GF-D8 (cell line): ENCODE measurements at regions not wholly inside any gene's neighbourhood (a gene's known extent, or its start where the extent isn't known, plus 50 kb on each side); places are given as distances from the start of the nearest gene placed in this dataset.
A peak's percentile ranks its signal among the peaks of the same experiment; 100 is the strongest.
"Not testable (repeated sequence)": the region's sequence is repeated elsewhere in the genome, so short reads cannot be mapped to it uniquely, and the experiment has no call there.

Experiments
- DNase-seq: peaks from one replicate; lab custom pipeline; 2025; lab: John Stamatoyannopoulos, UW

GRCh38 chr22:48635816-48636215 is 1191.9 kb downstream of the BRD1 start:
- DNase-seq = peak; percentile 2

- DNase-seq = no peak
These were observed 1192.6 kb downstream of the BRD1 start for GRCh38 chr22:48635031-48635430.

DNA sequence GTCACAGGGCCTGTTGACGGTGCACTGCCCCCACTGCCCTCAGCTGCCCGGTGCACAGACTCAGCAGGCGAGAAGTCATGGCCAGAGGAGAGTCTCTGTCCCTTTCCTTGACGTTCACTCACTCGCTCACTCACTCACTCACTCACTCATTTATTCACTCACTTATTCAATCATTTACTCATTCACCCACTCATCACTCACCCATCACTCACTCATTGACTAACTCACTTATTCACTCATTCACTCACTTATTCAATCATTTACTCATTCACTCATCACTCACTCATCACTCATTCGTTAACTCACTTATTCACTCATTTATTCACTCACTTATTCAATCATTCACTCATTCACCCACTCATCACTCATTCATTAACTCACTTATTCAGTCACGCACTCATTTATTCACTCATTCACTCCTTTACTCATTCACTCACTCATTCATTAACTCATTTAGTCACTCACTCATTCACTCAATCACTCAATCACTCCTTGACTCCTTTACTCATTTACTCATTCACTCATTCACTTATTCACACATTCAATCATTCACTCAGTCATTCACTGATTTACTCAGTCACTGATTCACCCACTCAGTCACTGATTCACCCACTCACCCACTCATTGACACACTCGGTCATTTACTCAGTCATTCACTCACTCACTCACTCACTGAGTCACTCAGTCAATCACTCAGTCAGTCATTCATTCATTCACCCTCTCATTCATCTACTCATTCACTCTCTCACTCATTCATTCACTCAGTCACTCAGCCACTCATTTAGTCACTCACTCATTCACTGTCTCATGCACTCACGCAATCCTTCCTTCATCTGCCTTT is 1193.5 kb downstream of the BRD1 start:
- DNase-seq = no peak

DNA sequence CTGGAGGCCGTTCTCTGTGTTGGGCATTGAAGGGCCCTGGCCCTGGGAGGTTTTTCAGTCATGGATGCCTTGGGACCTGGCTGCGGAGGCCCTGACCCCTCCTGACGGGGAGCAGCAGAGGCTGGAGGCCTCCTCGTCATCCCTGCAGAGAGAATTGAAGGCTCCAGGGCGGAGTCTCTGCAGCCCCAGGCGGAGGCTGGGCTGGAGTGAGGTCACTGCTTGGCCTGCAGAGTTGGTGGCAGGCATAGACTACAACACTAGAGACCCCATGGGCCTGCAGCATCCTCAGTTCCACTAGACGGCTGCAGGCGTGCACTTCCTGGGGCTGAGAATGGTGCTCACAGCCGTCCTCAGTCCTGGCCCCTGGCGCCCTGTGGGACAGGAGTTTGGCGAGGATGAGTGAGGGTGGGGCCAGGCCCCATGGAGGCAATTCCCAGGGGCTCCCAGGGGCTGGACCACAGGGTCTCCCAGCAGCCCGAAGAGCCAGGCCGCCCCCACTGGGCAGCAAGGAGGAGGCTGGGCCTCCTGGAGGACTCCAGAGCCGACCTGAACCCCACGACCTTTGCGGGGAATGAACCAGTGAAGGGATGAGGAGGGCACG is 1194.9 kb downstream of the BRD1 start:
- DNase-seq = no peak

- DNase-seq = no peak
These were observed 1196.3 kb downstream of the BRD1 start for GRCh38 chr22:48631288-48631863.

GRCh38 chr22:48630848-48631247 is 1196.8 kb downstream of the BRD1 start:
- no peak for DNase-seq

DNA sequence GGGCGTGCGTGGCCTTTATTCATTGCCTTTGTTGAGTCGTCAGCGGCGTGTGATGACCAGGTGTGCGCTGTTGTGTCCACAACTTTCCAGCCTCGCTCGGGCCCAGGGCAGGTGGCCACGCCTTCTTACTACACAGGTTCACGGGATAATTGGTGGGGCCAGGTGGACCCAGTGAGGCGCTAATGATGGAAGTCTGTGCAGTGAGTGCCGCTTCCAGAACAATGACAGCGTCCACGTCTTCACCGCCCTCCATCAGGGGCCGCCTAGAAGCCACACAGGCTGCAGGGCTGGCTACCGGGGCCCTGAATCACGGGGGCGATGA is 1197.3 kb downstream of the BRD1 start:
- DNase-seq = no peak

- no peak for DNase-seq
These were observed 1197.8 kb downstream of the BRD1 start for GRCh38 chr22:48629631-48630432.

GRCh38 chr22:48628891-48629543 is 1198.7 kb downstream of the BRD1 start:
- no peak for DNase-seq

- no peak for DNase-seq
These were observed 1199.7 kb downstream of the BRD1 start for GRCh38 chr22:48627966-48628365.

DNA sequence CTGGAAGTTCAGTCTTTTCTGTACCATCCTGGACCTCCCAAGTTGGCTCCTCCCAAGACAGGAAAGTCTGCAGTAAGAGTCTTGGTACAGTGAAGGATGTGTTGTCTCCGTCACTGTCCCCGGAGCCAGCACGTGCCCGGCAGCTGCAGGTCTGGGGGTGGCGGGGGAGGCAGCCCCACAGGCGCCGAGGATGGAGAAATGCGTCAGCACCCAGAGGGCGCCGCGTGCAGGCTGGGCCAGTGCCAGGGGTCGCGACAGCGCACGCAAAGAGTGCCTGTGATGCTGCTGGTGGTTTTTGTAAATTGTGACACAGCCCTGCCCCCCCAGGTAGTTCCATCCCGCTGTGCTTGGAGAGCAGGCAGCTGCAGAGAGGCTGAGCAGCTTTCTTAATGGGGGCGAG is 1200.5 kb downstream of the BRD1 start:
- no peak for DNase-seq

- DNase-seq = no peak
These were observed 1203.3 kb downstream of the BRD1 start for GRCh38 chr22:48624401-48624800.

DNA sequence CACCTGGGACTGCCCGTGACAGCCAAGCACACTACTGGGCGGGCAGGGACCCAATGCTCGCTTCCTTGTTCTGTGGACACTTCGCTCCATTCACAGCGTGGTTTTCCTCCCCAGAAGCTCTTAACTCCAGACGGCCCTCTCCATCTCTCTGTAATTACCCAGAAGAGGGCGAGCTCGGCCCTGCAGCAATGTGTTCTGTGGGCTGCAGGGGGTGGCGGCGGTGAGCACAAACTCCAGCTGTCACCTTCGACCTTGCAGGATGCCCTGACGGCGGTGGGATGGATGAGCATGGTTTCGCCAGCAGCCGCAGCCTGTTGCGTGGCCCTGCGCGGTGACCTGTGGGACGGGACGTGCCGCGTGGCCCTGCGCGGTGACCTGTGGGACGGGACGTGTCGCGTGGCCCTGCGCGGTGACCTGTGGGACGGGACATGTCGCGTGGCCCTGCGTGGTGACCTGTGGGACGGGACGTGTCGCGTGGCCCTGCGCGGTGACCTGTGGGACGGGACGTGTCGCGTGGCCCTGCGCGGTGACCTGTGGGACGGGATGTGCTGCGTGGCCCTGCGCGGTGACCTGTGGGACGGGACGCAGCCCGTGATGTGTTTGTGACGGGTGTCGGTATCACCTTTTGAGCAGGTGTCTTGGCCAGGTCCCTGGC is 1204.7 kb downstream of the BRD1 start:
- no peak for DNase-seq

GRCh38 chr22:48621085-48621484 is 1206.6 kb downstream of the BRD1 start:
- DNase-seq = no peak

DNA sequence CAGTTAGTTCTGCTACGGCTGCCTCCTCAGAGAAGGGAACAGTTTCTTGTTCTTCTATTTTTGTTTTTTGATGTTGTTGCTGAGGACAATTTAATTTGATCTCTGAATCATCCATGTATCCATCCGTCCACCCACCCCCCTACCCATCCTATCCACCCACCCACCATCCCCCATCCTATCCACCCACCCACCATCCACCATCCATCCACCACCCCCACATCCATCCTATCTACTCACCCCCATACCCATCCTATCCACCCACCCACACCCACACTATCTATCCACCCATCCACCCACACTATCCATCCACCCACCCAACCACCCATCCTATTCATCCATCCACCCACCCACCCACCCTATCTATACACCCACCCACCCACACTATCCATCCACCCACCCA is 1207.2 kb downstream of the BRD1 start:
- not testable (repeated sequence) for DNase-seq

- no peak for DNase-seq
These were observed 1208.0 kb downstream of the BRD1 start for GRCh38 chr22:48619721-48620120.

DNA sequence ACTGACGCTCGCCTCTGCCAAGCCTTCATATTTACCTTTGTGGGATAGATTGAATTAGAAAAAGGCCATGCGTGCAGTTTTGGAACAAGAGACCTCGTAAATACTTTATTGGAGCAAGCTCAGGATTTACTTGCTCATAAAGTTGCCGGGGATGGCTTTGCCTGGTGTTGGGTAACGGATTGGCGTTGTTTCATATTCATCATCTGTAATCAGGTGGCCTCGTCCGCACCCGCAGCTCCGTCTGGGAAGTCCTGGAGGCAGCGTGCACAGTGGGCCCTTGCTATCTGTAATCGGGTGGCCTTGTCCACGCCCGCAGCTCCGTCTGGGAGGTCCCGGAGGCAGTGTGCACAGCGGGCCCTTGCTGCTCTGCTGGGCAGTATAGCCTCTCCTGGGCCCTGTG is 1209.3 kb downstream of the BRD1 start:
- no peak for DNase-seq

GRCh38 chr22:48616656-48617055 is 1211.0 kb downstream of the BRD1 start:
- DNase-seq = no peak

DNA sequence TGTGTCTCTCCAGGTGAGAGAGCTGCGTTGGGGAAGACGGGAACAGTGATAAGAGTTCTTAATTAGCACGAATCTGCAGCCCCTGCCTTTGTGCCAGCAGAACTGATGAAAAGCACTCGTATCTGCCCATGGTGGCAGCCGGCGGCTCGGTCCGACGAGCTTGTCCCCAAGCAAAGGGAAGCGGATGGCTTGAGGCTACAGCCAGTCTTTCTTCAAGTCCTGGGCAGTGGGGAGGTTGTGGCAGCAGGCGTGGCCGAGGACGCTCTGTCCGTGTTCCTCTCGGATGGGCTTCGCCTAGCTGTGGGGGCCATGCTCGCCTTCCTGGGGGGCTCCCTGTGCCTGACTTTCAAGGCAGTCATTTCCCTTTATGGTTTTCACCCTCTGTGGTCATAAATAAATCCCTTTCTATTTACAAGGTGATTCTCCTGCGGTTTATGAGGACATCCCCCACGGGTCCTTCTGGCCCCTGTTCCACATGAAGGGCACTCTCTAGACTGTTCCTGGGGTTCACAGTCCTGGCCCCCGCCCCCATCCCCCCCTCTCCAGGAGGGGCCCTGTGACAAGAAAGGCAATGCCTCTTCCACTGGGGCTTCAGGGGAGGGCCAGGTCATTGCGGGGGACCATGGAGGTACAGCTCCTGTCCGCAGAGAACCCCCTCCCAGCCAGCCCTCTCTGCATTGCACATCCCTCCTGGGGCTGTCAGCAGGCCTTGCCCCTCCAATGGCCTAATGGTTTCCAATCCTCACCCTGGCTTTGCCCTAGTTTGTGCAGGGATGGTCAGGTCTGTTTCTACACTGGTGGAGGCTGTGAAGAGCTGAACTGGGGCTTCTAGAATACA is 1212.3 kb downstream of the BRD1 start:
- no peak for DNase-seq

- DNase-seq = no peak
These were observed 1214.0 kb downstream of the BRD1 start for GRCh38 chr22:48613566-48614200.
